ENCODE measurements at regions not wholly inside any gene's neighbourhood (a gene's known extent, or its start where the extent isn't known, plus 50 kb on each side); places are given as distances from the start of the nearest gene placed in this dataset.

DNA sequence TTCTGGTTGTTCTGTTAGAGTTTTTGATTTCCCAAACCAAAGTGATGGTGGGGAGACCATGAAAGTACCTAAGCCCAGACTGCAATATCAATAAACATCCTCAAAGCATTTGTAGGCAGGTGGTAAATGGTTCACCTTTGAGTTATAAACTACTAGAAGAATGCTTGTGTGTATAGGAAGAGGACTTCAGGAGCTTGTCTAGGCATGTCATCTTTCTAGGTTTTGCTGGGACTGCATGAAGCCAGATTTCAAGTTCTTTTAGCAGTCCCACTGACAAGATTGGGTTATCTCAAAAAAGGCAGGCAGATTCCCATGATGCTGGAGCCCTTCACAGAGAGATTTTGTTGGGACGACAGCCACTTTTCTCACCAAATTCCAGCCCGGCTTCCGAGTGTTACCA lies 135.3 kb downstream of the KCNE4 start:
- TF ChIP-seq, protein P1, sequence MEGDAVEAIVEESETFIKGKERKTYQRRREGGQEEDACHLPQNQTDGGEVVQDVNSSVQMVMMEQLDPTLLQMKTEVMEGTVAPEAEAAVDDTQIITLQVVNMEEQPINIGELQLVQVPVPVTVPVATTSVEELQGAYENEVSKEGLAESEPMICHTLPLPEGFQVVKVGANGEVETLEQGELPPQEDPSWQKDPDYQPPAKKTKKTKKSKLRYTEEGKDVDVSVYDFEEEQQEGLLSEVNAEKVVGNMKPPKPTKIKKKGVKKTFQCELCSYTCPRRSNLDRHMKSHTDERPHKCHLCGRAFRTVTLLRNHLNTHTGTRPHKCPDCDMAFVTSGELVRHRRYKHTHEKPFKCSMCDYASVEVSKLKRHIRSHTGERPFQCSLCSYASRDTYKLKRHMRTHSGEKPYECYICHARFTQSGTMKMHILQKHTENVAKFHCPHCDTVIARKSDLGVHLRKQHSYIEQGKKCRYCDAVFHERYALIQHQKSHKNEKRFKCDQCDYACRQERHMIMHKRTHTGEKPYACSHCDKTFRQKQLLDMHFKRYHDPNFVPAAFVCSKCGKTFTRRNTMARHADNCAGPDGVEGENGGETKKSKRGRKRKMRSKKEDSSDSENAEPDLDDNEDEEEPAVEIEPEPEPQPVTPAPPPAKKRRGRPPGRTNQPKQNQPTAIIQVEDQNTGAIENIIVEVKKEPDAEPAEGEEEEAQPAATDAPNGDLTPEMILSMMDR (IDR thresholded peaks at IDR 0.05): no peak
- no peak for TF ChIP-seq POLR2A (IDR thresholded peaks at IDR 0.05)
